ENCODE measurements at regions not wholly inside any gene's neighbourhood (a gene's known extent, or its start where the extent isn't known, plus 50 kb on each side); places are given as distances from the start of the nearest gene placed in this dataset.
"Not testable (repeated sequence)": the region's sequence is repeated elsewhere in the genome, so short reads cannot be mapped to it uniquely, and the experiment has no call there.

DNA sequence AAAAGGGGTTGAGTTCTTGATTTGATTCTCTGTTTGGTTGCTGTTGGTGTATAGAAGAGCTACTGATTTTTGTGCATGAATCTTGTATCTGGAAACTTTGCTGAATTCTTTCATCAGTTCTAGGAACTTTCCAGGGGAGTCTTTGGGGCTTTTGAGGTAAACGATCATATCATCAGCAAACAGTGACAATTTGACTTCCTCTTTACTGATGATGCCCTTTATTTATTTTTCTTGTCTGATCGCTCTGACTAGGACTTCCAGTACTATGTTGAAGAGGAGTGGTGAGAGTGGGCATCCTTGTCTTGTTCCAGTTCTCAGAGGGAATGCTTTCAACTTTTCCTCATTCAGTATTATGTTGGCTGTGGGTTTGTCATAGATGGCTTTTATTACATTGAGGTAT lies 304.0 kb downstream of the MTERF1 start:
- H3K36me3 ChIP-seq (ENCODE audit: insufficient read depth, low read length); H3K4me3 ChIP-seq (ENCODE audit: low read depth, low read length); H3K4me1 ChIP-seq (ENCODE audit: control insufficient read depth, insufficient read depth, low read length, unreplicated experiment); H3K27ac ChIP-seq (ENCODE audit: low read depth, low read length); H2AFZ ChIP-seq (ENCODE audit: low read length, unreplicated experiment); H3K27me3 ChIP-seq (ENCODE audit: insufficient read depth, low read length); H3K79me2 ChIP-seq (ENCODE audit: control insufficient read depth, insufficient read depth, low read length, unreplicated experiment): not testable (repeated sequence)

DNA sequence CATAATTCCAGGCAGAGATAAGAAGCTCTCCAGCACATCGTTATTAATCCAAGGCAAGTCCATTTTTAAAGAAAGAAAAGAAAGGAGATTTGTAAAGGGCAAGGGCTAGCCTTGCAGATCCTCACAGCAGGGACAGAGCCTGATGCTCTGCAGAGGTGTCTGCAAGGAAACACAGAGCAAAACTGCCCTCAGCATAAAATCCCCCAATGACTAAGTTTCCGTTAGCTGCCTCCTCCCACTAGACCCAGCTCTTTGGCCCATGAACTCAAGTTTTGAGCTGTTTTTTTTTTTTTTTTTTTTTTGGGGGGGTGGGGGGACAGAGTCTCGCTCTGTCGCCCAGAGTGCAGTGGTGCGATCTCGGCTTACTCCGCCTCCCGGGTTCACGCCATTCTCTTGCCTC lies 300.7 kb downstream of the MTERF1 start:
- Histone ChIP-seq H2AFZ (ENCODE audit: low read length, unreplicated experiment) (no peak overlapping the region), H3K27ac (ENCODE audit: low read depth, low read length) (no peak overlapping the region), H3K36me3 (ENCODE audit: insufficient read depth, low read length) (no peaks in the 10 kb centered on the region), H3K4me3 (ENCODE audit: low read depth, low read length) (no peak overlapping the region), H3K79me2 (ENCODE audit: control insufficient read depth, insufficient read depth, low read length, unreplicated experiment) (no peaks in the 10 kb centered on the region), H3K4me1 (ENCODE audit: control insufficient read depth, insufficient read depth, low read length, unreplicated experiment) (no peaks in the 10 kb centered on the region), H3K27me3 (ENCODE audit: insufficient read depth, low read length) (no peaks in the 10 kb centered on the region)

DNA sequence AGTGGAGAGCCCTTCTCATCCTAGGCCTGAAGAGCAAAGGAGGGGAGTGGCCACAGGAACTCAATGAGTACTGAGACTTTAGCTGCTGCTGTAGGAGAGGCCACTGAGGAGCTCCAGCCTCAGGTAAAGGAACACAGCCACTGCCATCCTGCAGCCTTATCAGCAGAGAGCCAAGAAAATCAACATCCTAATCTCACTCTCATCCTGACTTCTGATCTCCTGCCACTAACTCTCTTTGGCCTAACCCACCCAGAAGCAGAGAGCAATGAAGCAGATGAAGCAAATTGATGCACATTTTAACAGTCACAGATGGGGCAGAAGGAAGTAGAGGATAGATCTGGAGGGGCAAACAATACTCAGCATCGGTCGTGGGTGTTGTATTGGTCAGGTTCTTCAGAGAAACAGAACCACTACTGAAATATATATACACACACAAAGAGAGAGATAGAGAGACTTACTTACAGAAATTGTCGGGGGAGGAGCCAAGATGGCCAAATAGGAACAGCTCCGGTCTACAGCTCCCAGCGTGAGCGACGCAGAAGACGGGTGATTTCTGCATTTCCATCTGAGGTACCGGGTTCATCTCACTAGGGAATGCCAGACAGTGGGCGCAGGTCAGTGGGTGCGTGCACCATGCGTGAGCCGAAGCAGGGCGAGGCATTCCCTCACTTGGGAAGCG lies 297.6 kb downstream of the MTERF1 start:
- Histone ChIP-seq H3K4me1 (ENCODE audit: control insufficient read depth, insufficient read depth, low read length, unreplicated experiment) (no peaks in the 10 kb centered on the region), H3K27me3 (ENCODE audit: insufficient read depth, low read length) (no peaks in the 10 kb centered on the region), H3K79me2 (ENCODE audit: control insufficient read depth, insufficient read depth, low read length, unreplicated experiment) (no peaks in the 10 kb centered on the region), H3K27ac (ENCODE audit: low read depth, low read length) (no peak overlapping the region), H2AFZ (ENCODE audit: low read length, unreplicated experiment) (no peak overlapping the region), H3K36me3 (ENCODE audit: insufficient read depth, low read length) (no peaks in the 10 kb centered on the region), H3K4me3 (ENCODE audit: low read depth, low read length) (no peak overlapping the region)

DNA sequence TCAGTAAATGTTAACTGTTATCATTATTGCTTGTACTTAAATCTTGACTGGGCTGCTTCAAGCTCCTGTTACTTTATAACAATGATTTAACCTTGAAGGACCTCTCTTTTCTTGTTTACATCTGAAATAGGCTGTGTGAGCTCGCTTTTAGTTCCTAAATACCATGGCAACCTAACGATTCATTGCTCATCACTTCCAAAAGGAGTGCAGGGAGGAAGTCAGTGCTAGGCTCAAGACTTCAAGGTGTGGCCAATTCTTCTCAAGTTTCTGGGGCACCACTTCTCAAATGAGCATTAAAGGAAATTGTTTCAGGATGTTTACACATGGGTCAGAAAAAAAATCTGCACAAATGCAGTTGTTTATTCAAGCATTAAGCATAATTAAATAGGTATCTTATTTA lies 284.2 kb downstream of the MTERF1 start:
- Histone ChIP-seq H3K27ac (ENCODE audit: low read depth, low read length) (no peak overlapping the region), H3K27me3 (ENCODE audit: insufficient read depth, low read length) (no peaks in the 10 kb centered on the region), H3K36me3 (ENCODE audit: insufficient read depth, low read length) (no peaks in the 10 kb centered on the region), H2AFZ (ENCODE audit: low read length, unreplicated experiment) (no peak overlapping the region), H3K79me2 (ENCODE audit: control insufficient read depth, insufficient read depth, low read length, unreplicated experiment) (no peaks in the 10 kb centered on the region), H3K4me1 (ENCODE audit: control insufficient read depth, insufficient read depth, low read length, unreplicated experiment) (no peaks in the 10 kb centered on the region), H3K4me3 (ENCODE audit: low read depth, low read length) (no peak overlapping the region)

DNA sequence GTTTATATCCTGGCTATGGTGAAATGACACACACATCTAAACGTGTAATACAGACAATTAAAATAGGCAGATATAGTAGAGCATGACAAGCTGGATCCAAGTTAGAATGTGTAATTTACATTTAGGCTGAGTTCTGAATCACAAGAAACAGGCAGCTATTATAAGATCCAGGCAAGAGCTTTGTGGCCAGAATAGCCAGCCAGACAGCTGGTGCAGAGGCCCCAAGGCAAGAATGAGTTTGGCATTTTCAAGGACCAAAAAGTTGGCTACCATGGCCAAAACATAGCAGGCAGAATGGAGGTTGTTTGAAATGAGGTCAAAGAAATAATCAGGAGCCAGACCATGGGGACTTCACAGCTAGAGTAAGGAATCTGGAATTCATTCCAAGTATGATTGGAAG lies 281.7 kb downstream of the MTERF1 start:
- no peak overlapping the region for H2AFZ ChIP-seq (ENCODE audit: low read length, unreplicated experiment)
- no peak overlapping the region for H3K27ac ChIP-seq (ENCODE audit: low read depth, low read length)
- H3K4me3 ChIP-seq (ENCODE audit: low read depth, low read length): no peak overlapping the region
- H3K79me2 ChIP-seq (ENCODE audit: control insufficient read depth, insufficient read depth, low read length, unreplicated experiment): no peaks in the 10 kb centered on the region
- no peaks in the 10 kb centered on the region for H3K36me3 ChIP-seq (ENCODE audit: insufficient read depth, low read length)
- H3K27me3 ChIP-seq (ENCODE audit: insufficient read depth, low read length): no peaks in the 10 kb centered on the region
- no peaks in the 10 kb centered on the region for H3K4me1 ChIP-seq (ENCODE audit: control insufficient read depth, insufficient read depth, low read length, unreplicated experiment)

DNA sequence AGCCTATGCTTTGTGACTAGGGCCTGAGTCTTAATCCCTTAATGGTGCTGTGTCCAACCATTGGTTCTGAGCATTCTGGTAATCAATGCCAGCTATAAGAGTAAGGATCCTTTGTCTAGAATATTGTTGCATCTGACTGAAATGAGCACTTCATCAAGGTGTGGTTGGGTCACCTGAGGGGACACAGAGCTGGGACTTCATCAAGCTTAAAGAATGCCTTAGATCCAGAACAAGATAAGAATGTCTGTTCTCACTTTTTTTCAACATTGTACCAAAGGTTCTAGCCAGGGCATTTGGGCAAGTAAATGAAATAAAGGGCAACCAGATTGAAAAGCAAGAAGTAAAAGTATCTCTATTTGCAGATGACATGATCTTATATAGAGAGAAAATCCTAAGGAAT lies 280.4 kb downstream of the MTERF1 start:
- H3K4me3 ChIP-seq (ENCODE audit: low read depth, low read length): no peak overlapping the region
- H3K27me3 ChIP-seq (ENCODE audit: insufficient read depth, low read length): no peaks in the 10 kb centered on the region
- no peaks in the 10 kb centered on the region for H3K79me2 ChIP-seq (ENCODE audit: control insufficient read depth, insufficient read depth, low read length, unreplicated experiment)
- H3K27ac ChIP-seq (ENCODE audit: low read depth, low read length): no peak overlapping the region
- H3K36me3 ChIP-seq (ENCODE audit: insufficient read depth, low read length): no peaks in the 10 kb centered on the region
- H3K4me1 ChIP-seq (ENCODE audit: control insufficient read depth, insufficient read depth, low read length, unreplicated experiment): no peaks in the 10 kb centered on the region
- H2AFZ ChIP-seq (ENCODE audit: low read length, unreplicated experiment): no peak overlapping the region

DNA sequence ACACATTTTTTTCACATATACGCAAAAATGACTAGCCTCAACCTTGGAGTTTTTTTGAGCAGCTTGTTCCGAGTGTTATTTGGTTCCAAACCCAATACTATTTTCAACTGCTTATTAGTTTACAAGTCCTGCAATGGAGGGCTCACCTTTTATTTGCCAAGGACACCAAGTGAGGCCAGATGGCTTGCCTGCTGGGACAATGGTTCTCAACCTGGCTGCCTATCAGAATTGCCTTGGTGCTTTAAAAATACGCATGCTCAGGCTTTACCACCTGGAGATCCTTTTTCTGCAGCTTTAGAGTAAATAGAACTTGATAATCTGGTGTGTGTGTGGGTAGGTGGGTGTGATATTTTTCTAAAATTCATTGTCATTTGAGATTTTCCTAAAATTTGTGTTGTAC lies 276.8 kb downstream of the MTERF1 start:
- Histone ChIP-seq H3K27ac (ENCODE audit: low read depth, low read length) (no peak overlapping the region), H3K36me3 (ENCODE audit: insufficient read depth, low read length) (no peaks in the 10 kb centered on the region)

DNA sequence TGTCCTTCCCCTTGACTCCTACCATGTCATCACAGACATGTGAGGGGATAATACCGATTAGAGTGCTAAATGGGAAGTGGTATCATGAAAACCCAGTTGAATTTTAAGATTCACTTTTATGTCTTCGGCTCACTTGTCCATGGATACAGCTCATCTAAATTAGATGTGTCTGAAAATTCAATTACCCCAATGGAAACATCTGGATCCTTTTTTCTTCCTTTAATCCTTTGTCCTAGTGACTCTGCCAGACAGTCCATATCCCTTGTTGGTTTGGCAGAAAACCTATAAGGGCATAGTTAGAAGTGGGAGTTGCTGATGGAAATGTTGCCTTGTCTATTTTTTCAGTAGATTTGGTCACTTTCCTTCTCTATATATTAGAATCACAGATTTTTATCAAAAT lies 271.9 kb downstream of the MTERF1 start:
- H3K27ac ChIP-seq (ENCODE audit: low read depth, low read length): no peak overlapping the region
- no peak overlapping the region for H2AFZ ChIP-seq (ENCODE audit: low read length, unreplicated experiment)
- no peaks in the 10 kb centered on the region for H3K27me3 ChIP-seq (ENCODE audit: insufficient read depth, low read length)
- no peak overlapping the region for H3K4me3 ChIP-seq (ENCODE audit: low read depth, low read length)
- no peaks in the 10 kb centered on the region for H3K4me1 ChIP-seq (ENCODE audit: control insufficient read depth, insufficient read depth, low read length, unreplicated experiment)
- no peaks in the 10 kb centered on the region for H3K36me3 ChIP-seq (ENCODE audit: insufficient read depth, low read length)
- H3K79me2 ChIP-seq (ENCODE audit: control insufficient read depth, insufficient read depth, low read length, unreplicated experiment): no peaks in the 10 kb centered on the region

More for the DNA sequence above, 276.8 kb downstream of the MTERF1 start:
- Histone ChIP-seq H3K4me1 (ENCODE audit: control insufficient read depth, insufficient read depth, low read length, unreplicated experiment) (no peaks in the 10 kb centered on the region), H3K27me3 (ENCODE audit: insufficient read depth, low read length) (no peaks in the 10 kb centered on the region), H3K79me2 (ENCODE audit: control insufficient read depth, insufficient read depth, low read length, unreplicated experiment) (no peaks in the 10 kb centered on the region), H2AFZ (ENCODE audit: low read length, unreplicated experiment) (no peak overlapping the region), H3K4me3 (ENCODE audit: low read depth, low read length) (no peak overlapping the region)

DNA sequence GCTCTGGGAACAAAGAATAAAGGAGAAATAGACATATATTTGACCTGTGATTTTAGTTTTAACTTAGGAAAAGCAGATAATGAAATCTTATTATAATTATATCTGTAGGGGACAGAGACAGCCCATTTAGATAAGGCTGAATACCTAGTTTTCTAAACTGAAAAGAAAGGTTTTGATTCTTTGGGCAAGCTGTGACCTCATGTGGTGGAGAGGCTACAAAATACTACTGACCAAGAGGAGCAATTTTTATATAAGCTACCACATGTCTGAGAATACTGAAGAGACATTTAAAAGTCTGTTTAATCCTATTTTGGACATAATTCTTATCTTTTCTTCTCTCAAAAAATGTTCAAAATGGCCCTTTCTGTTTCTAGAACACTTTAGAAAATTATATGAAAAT lies 271.0 kb downstream of the MTERF1 start:
- Histone ChIP-seq H3K79me2 (ENCODE audit: control insufficient read depth, insufficient read depth, low read length, unreplicated experiment) (no peaks in the 10 kb centered on the region), H3K4me1 (ENCODE audit: control insufficient read depth, insufficient read depth, low read length, unreplicated experiment) (no peaks in the 10 kb centered on the region), H2AFZ (ENCODE audit: low read length, unreplicated experiment) (no peak overlapping the region), H3K4me3 (ENCODE audit: low read depth, low read length) (no peak overlapping the region), H3K27ac (ENCODE audit: low read depth, low read length) (no peak overlapping the region), H3K36me3 (ENCODE audit: insufficient read depth, low read length) (no peaks in the 10 kb centered on the region), H3K27me3 (ENCODE audit: insufficient read depth, low read length) (no peaks in the 10 kb centered on the region)

DNA sequence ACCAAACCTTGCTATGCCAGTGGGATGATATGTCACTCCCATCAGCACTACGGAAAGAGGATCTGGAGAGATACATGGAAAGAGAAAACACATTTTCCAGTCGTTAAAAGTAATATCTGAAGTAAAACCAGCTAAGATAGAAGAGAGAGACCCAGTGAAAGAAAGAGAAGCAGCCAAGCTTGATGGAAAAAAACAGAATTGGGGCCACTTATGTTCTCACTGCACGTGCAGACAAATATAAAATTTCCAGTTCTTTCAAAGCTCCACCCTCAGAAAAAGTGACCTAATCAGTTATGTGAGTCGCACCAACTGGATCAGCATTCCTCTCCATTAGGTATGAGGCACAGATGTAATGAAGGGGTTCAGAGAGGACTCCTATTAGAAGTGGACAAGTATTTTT lies 266.1 kb downstream of the MTERF1 start:
- Histone ChIP-seq H2AFZ (ENCODE audit: low read length, unreplicated experiment) (no peak overlapping the region), H3K36me3 (ENCODE audit: insufficient read depth, low read length) (no peaks in the 10 kb centered on the region), H3K4me3 (ENCODE audit: low read depth, low read length) (no peak overlapping the region), H3K79me2 (ENCODE audit: control insufficient read depth, insufficient read depth, low read length, unreplicated experiment) (no peaks in the 10 kb centered on the region), H3K27ac (ENCODE audit: low read depth, low read length) (no peak overlapping the region), H3K4me1 (ENCODE audit: control insufficient read depth, insufficient read depth, low read length, unreplicated experiment) (no peaks in the 10 kb centered on the region), H3K27me3 (ENCODE audit: insufficient read depth, low read length) (no peaks in the 10 kb centered on the region)

DNA sequence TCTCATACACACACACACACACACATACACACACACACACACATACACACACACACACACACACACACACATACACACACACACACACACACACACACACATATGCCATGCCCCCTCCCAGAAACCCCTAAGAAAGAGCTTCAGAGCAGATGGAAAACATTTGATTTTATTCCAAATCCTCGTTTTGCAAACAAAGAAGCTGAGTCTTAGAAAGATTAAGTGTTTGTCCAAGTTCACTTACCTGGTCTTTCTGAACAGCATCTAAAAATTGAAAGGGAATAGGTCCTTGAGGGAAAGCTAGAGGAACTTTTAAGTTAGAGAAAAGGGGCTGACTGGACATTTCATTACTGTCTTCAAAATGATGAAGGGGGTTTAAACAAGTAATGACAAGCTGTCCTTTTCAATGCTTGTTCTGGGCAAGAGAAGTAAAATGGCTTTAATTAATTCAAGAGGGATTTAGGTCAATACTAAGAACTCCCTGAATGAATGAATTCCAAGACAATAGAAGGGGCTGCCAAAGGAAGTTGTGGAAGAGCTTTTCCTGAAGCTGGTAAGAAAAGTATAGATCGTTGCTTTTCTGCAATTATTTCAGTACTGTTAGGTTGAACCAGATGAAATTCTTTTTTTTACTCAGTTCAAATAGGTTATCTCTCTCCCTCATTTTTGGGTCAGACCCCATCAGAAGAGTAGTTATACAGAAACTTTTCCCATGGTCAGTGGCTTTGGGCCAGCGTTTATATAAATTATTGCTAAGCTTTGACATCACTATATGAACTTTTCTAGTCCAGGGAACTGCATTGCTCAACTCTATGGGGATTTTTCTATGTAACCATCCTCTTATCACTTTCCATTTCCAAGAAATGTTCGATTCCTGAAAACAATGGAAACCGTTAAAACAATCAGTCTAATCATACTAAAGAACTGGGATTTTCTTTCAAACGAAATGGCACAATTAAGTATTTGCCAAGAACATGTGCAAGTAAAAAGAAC lies 261.4 kb downstream of the MTERF1 start:
- Histone ChIP-seq H3K79me2 (ENCODE audit: control insufficient read depth, insufficient read depth, low read length, unreplicated experiment) (no peaks in the 10 kb centered on the region), H3K27me3 (ENCODE audit: insufficient read depth, low read length) (no peaks in the 10 kb centered on the region), H3K27ac (ENCODE audit: low read depth, low read length) (no peak overlapping the region), H2AFZ (ENCODE audit: low read length, unreplicated experiment) (no peak overlapping the region), H3K4me3 (ENCODE audit: low read depth, low read length) (no peak overlapping the region), H3K36me3 (ENCODE audit: insufficient read depth, low read length) (no peaks in the 10 kb centered on the region), H3K4me1 (ENCODE audit: control insufficient read depth, insufficient read depth, low read length, unreplicated experiment) (no peaks in the 10 kb centered on the region)
